ENCODE measurements at regions not wholly inside any gene's neighbourhood (a gene's known extent, or its start where the extent isn't known, plus 50 kb on each side); places are given as distances from the start of the nearest gene placed in this dataset.
"Not testable (repeated sequence)": the region's sequence is repeated elsewhere in the genome, so short reads cannot be mapped to it uniquely, and the experiment has no call there.

GRCh38 chr21:15614766-15615165, 115.0 kb upstream of the USP25 start:
- DNase-seq (ENCODE audit: low spot score), result no peak

DNA sequence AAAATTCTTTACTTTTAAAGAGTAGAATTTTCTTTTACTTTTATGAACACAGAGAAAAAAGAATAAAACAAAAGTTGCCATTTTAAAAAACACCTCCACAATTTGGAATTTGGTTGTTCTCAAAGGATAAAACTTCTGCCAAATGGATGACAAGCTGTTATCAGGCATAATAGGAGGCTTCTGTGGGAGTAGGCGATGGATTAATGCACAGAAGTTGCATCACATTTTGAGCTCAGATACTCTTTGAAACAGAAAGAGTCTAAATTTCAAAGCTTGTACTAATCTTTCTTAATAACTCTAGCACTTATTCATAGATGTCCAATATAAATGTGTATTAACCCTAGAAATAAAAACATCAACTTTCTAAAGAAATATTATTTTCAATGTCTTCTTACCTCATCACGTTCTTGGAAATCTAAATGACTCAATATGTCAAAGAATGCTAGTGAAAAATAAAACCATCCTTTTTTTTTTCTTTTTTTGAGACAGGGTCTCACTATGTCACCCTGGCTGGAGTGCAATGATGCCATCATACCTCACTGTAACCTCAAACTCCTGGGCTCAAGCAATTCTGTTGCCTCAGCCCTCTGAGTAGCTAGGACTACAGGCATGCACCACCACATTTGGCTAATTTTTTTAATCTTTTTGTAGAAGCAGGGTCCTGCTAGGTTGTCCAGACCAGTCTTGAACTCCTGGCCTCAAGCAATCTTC, 112.8 kb upstream of the USP25 start:
- DNase-seq (ENCODE audit: low spot score), result no peak

GRCh38 chr21:15617964-15618363, 111.8 kb upstream of the USP25 start:
- peak; percentile 61 for DNase-seq (ENCODE audit: low spot score)

GRCh38 chr21:15620892-15621291, 108.9 kb upstream of the USP25 start:
- DNase-seq (ENCODE audit: low spot score), result no peak

DNA sequence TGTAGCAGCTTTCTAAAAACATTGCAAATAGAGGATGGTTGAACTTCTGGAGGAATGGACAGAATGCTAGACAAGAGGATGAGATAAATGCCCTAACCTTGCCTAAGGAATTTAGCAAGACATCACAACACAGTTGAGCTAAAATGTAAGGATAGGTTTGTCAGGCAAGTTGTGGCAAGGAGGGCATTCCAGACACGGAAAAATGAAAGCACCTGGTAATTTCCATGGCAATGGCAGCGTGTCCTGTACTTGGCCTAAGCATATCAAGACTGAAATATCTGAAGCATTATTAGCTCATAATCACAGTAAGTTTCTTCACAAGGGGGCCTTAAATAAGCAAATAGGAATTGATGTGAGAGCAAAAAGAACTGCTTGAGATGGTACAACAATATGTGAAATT, 105.1 kb upstream of the USP25 start:
- DNase-seq (ENCODE audit: low spot score), result no peak

GRCh38 chr21:15625363-15625762, 104.4 kb upstream of the USP25 start:
- DNase-seq (ENCODE audit: low spot score), result peak; percentile 55

- DNase-seq (ENCODE audit: low spot score), result no peak
These were observed 103.8 kb upstream of the USP25 start for GRCh38 chr21:15626031-15626430.

GRCh38 chr21:15627011-15627410, 102.8 kb upstream of the USP25 start:
- no peak for DNase-seq (ENCODE audit: low spot score)

GRCh38 chr21:15627823-15628222, 102.0 kb upstream of the USP25 start:
- DNase-seq (ENCODE audit: low spot score), result no peak

DNA sequence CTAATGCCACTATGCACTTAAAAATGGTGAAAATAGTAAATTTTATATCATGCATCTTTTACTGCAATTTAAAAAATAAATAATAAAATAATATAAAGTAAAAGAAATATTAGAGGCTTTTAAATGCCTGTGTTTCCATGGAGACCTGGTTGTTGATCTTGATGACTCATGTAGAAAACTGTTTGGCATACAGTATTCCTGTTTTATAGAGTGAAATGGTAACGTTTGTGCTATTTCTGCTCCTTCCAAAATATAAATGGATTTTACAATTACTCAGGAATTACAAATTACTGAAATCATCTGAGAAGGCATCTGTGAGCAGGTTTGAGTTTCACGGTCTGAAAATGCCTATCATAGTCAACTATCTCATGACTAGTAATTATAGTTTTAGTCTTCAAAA, 98.4 kb upstream of the USP25 start:
- peak; percentile 42 for DNase-seq (ENCODE audit: low spot score)

DNA sequence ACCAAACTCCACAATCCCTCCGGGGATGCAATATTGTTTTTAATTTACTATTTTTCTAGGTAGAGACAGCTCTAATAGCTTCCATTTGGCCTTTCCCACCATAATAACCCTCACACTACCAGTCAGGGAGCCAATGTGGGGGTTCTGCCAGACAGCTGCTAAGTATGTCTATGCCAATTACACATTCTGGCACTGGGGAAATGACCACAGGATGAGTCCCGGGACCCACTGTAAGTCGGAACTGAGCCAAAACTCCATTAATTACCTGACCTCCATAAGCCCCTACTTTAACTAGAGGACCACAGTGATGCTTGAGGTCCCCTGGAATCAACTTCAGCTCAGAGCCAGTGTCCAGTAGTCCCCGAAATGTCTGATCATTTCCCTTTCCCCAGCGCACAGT, 95.2 kb upstream of the USP25 start:
- not testable (repeated sequence) for DNase-seq (ENCODE audit: low spot score)

GRCh38 chr21:15638856-15639549, 90.8 kb upstream of the USP25 start:
- DNase-seq (ENCODE audit: low spot score), result peak; percentile 13

GRCh38 chr21:15640113-15640512, 89.7 kb upstream of the USP25 start:
- DNase-seq (ENCODE audit: low spot score), result not testable (repeated sequence)

DNA sequence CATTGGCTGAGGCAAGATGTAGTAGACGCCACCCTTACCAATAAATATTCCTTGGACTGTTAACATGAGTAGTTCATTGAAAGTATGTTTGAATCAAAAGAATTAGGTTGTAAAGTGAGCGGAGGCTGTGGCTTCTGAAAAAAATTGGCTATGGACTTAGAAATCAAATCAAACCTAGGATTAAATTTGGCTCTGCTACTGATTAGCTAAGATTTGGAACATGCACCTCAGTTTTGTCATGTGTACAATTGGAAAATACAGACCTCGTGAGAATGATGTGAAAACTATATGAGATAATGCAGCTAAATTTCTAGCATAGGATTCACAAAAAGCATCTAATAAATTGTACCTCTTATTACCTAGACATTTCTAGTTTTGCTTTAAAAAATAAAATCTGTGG, 85.3 kb upstream of the USP25 start:
- no peak for DNase-seq (ENCODE audit: low spot score)

- DNase-seq (ENCODE audit: low spot score), result no peak
These were observed 84.0 kb upstream of the USP25 start for GRCh38 chr21:15645830-15646229.

- DNase-seq (ENCODE audit: low spot score), result no peak
These were observed 79.0 kb upstream of the USP25 start for GRCh38 chr21:15650735-15651134.

GRCh38 chr21:15651172-15651571, 78.6 kb upstream of the USP25 start:
- DNase-seq (ENCODE audit: low spot score), result no peak

DNA sequence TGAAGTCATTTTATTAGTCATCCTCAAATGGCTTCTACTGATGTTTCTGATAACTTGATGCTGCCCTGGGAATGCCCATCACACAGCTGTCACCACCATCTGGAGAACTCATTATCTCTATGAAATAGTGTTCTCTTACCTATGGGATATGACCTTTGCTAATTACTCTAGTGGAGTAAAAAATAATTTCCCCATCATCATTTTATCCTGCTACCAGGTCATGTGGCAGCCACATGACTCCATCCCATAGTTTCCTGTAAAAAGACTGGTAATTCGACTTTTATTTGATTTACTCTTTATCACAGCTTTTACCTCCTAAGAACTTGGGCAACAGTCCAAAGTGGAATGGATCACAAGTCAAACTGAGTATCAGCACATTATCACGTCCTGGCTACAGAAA, 76.1 kb upstream of the USP25 start:
- no peak for DNase-seq (ENCODE audit: low spot score)

GRCh38 chr21:15654171-15654570, 75.6 kb upstream of the USP25 start:
- DNase-seq (ENCODE audit: low spot score), result no peak

- peak; percentile 81 for DNase-seq (ENCODE audit: low spot score)
These were observed 69.9 kb upstream of the USP25 start for GRCh38 chr21:15659753-15660422.

- DNase-seq (ENCODE audit: low spot score), result no peak
These were observed 69.4 kb upstream of the USP25 start for GRCh38 chr21:15660423-15660804.

- DNase-seq (ENCODE audit: low spot score), result peak; percentile 58
These were observed 62.8 kb upstream of the USP25 start for GRCh38 chr21:15667010-15667409.

GRCh38 chr21:15667819-15668218, 62.0 kb upstream of the USP25 start:
- DNase-seq (ENCODE audit: low spot score), result no peak
